HG02885 (cell line): ENCODE measurements at regions not wholly inside any gene's neighbourhood (a gene's known extent, or its start where the extent isn't known, plus 50 kb on each side); places are given as distances from the start of the nearest gene placed in this dataset.
"Not testable (repeated sequence)": the region's sequence is repeated elsewhere in the genome, so short reads cannot be mapped to it uniquely, and the experiment has no call there.

Source experiments
- ATAC-seq: cut with Tn5 transposase; IDR thresholded peaks from one replicate; pipeline ENCODE4 v1.9.1; 2021; ENCODE audit warnings: mild to moderate bottlenecking; ENCODE audit not compliant: unreplicated experiment, poor library complexity

- not testable (repeated sequence) for ATAC-seq
Measured at GRCh38 chr12:126979564-126979963, 1287.4 kb upstream of the TMEM132C start.

GRCh38 chr12:126982707-126983106, 1284.3 kb upstream of the TMEM132C start:
- no peak for ATAC-seq

GRCh38 chr12:126983735-126984134, 1283.2 kb upstream of the TMEM132C start:
- not testable (repeated sequence) for ATAC-seq

- ATAC-seq = not testable (repeated sequence)
Measured at GRCh38 chr12:126985663-126986062, 1281.3 kb upstream of the TMEM132C start.

- ATAC-seq = no peak
Measured at GRCh38 chr12:126989532-126989931, 1277.4 kb upstream of the TMEM132C start.

- no peak for ATAC-seq
Measured at GRCh38 chr12:126993898-126994297, 1273.1 kb upstream of the TMEM132C start.

- ATAC-seq = no peak
Measured at GRCh38 chr12:126994599-126994998, 1272.4 kb upstream of the TMEM132C start.

- ATAC-seq = no peak
Measured at GRCh38 chr12:126998031-126998430, 1268.9 kb upstream of the TMEM132C start.

GRCh38 chr12:126998747-126999285, 1268.2 kb upstream of the TMEM132C start:
- ATAC-seq = no peak

GRCh38 chr12:126999352-126999751, 1267.6 kb upstream of the TMEM132C start:
- ATAC-seq = no peak

- ATAC-seq = no peak
Measured at GRCh38 chr12:127005406-127005805, 1261.6 kb upstream of the TMEM132C start.

GRCh38 chr12:127006972-127007371, 1260.0 kb upstream of the TMEM132C start:
- ATAC-seq = no peak

GRCh38 chr12:127008755-127009403, 1258.1 kb upstream of the TMEM132C start:
- ATAC-seq = no peak

GRCh38 chr12:127012109-127012508, 1254.9 kb upstream of the TMEM132C start:
- no peak for ATAC-seq

- no peak for ATAC-seq
Measured at GRCh38 chr12:127013197-127013596, 1253.8 kb upstream of the TMEM132C start.

GRCh38 chr12:127014079-127014478, 1252.9 kb upstream of the TMEM132C start:
- ATAC-seq = no peak

- no peak for ATAC-seq
Measured at GRCh38 chr12:127024791-127025190, 1242.2 kb upstream of the TMEM132C start.

GRCh38 chr12:127025545-127025944, 1241.4 kb upstream of the TMEM132C start:
- ATAC-seq = no peak

GRCh38 chr12:127035011-127035879, 1231.7 kb upstream of the TMEM132C start:
- ATAC-seq = no peak

- no peak for ATAC-seq
Measured at GRCh38 chr12:127038152-127038551, 1228.8 kb upstream of the TMEM132C start.

- ATAC-seq = no peak
Measured at GRCh38 chr12:127038761-127039160, 1228.2 kb upstream of the TMEM132C start.
